Glutamatergic neuron (in vitro differentiated cells): ENCODE measurements at regions not wholly inside any gene's neighbourhood (a gene's known extent, or its start where the extent isn't known, plus 50 kb on each side); places are given as distances from the start of the nearest gene placed in this dataset.

Experiments used
- DNase-seq: peaks from one replicate; pipeline ENCODE4 v3.0.0; 2022
- H3K27ac Mint-ChIP-seq: one replicate; pipeline ENCODE4 v1.8.0; 2020; ENCODE audit warnings: mild to moderate bottlenecking, mixed read lengths, inconsistent platforms; ENCODE audit not compliant: unreplicated experiment
- H3K27me3 Mint-ChIP-seq: one replicate; pipeline ENCODE4 v1.8.0; 2020; ENCODE audit warnings: mild to moderate bottlenecking, moderate library complexity, mixed read lengths, inconsistent platforms; ENCODE audit not compliant: unreplicated experiment
- H3K36me3 Mint-ChIP-seq: one replicate; pipeline ENCODE4 v1.8.0; 2020; ENCODE audit warnings: mild to moderate bottlenecking, mixed read lengths, inconsistent platforms; ENCODE audit not compliant: unreplicated experiment
- H3K4me1 Mint-ChIP-seq: one replicate; pipeline ENCODE4 v1.8.0; 2020; ENCODE audit warnings: mild to moderate bottlenecking, low read depth, mixed read lengths, inconsistent platforms; ENCODE audit not compliant: unreplicated experiment
- H3K4me3 Mint-ChIP-seq: one replicate; pipeline ENCODE4 v1.8.0; 2020; ENCODE audit warnings: mild to moderate bottlenecking, mixed read lengths, inconsistent platforms; ENCODE audit not compliant: unreplicated experiment
- H3K9me3 Mint-ChIP-seq: one replicate; pipeline ENCODE4 v1.8.0; 2020; ENCODE audit warnings: mild to moderate bottlenecking, moderate library complexity, mixed read lengths, inconsistent platforms; ENCODE audit not compliant: unreplicated experiment
- CTCF ChIP-seq: fragments of 200-600 bp; sonication (generic); IDR thresholded peaks from one replicate; pipeline ENCODE4 v1.5.0; 2021; ENCODE audit not compliant: partially characterized antibody, unreplicated experiment

DNA sequence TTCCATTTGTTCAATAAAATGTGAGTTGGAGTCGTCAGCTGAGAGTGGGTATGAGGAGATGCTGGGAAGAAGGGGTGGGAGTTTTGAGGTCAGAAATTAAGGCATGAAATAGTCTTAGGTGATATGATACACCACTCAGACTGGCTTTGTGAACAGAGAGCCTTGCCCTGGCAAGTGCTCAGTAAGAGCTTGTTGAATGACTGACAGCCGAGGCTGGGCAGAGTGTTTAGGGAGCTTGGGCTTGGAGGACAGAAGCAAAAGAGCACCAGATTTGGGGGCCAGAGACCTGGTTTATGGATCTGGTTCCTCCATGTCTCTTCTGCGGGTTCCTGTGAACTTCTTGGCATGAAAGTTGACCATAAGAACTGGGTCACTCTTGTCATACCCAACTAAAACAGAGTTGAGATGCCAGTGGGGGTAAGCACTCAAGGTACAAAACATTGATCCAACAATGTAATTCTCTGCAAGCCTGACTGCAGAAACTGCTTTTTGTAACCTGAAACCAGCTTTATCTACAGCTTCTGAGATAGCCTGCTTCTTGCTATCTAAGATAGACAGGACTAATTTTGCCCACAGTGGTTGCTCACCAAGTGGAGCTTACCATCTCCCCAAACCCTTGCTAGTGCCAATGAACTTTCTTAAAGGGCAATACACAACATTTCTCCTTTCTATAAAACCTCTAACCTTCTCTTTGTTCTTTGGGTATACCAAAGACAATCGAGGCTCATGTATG lies 126.4 kb downstream of the TENT5C start:
- no peak overlapping the region for H3K4me3 Mint-ChIP-seq
- no peak overlapping the region for H3K27ac Mint-ChIP-seq
- no peaks in the 10 kb centered on the region for H3K27me3 Mint-ChIP-seq
- TF ChIP-seq CTCF, result no peak
- DNase-seq, result no peak
- peaks cover 4% of the 10 kb centered on the region for H3K9me3 Mint-ChIP-seq
- peaks cover 7% of the 10 kb centered on the region for H3K36me3 Mint-ChIP-seq
- no peaks in the 10 kb centered on the region for H3K4me1 Mint-ChIP-seq

DNA sequence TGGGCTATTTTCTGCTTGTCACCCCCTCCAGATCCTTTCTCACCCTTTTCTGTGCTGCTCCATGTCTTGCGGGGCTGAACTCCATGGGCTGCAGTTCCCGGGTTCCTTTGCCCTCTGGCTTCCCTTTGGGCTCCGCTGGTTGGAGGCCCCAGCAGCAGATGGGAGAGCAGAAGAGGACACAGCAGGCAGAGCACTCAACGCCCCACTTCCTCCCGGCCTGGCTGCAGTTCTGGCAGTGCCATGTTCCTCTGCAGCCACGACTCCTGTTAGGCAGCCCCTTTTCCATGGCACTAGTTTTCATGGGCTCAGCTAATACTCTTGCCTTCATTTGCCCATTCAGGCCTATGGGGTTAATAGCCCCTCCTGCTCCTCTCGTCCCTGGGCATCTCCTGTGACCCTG lies 127.1 kb downstream of the TENT5C start:
- Mint-ChIP-seq H3K4me1 (no peaks in the 10 kb centered on the region), H3K36me3 (no peaks in the 10 kb centered on the region), H3K9me3 (peaks cover 4% of the 10 kb centered on the region), H3K27ac (no peak overlapping the region), H3K4me3 (no peak overlapping the region), H3K27me3 (no peaks in the 10 kb centered on the region)
- no peak for DNase-seq
- no peak for TF ChIP-seq CTCF

DNA sequence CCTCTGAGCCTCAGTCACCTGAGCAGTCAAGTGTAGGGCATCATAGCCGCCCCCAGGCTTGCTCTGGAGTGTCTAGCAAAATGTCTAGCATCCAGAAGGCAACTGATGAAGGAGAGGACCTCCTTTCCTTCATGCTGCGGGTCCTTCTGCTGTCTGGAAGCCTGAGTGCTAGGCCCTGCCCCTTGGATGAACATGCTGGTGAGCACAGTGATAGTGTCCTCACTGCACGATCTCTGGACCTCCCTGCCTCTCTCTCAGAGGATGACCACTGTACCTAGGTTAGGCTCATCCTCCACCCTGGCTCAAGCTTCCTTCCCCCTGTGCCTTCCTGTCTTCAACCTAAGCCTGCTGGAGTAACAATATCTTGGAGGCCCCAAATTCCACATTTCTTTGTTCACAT lies 128.6 kb downstream of the TENT5C start:
- Mint-ChIP-seq H3K27ac (no peak overlapping the region), H3K9me3 (peaks cover 3% of the 10 kb centered on the region), H3K36me3 (no peaks in the 10 kb centered on the region), H3K4me3 (no peak overlapping the region), H3K4me1 (no peaks in the 10 kb centered on the region), H3K27me3 (no peaks in the 10 kb centered on the region)
- no peak for DNase-seq
- no peak for TF ChIP-seq CTCF

- Mint-ChIP-seq H3K27ac (no peak overlapping the region), H3K4me1 (no peaks in the 10 kb centered on the region), H3K9me3 (peaks cover 2% of the 10 kb centered on the region), H3K27me3 (no peaks in the 10 kb centered on the region), H3K36me3 (no peaks in the 10 kb centered on the region), H3K4me3 (no peak overlapping the region)
- DNase-seq, result no peak
- no peak for TF ChIP-seq CTCF
Measured at GRCh38 chr1:117735045-117735992, 129.5 kb downstream of the TENT5C start.

GRCh38 chr1:117739504-117739903 lies 133.7 kb downstream of the TENT5C start:
- Mint-ChIP-seq H3K4me1 (no peaks in the 10 kb centered on the region), H3K9me3 (no peaks in the 10 kb centered on the region), H3K36me3 (no peaks in the 10 kb centered on the region), H3K27ac (no peak overlapping the region), H3K4me3 (no peak overlapping the region), H3K27me3 (peaks cover 1% of the 10 kb centered on the region)
- no peak for TF ChIP-seq CTCF
- DNase-seq, result no peak
